HG03066 (cell line): ENCODE measurements at regions not wholly inside any gene's neighbourhood (a gene's known extent, or its start where the extent isn't known, plus 50 kb on each side); places are given as distances from the start of the nearest gene placed in this dataset.
"Not testable (repeated sequence)": the region's sequence is repeated elsewhere in the genome, so short reads cannot be mapped to it uniquely, and the experiment has no call there.

Experiments used
- ATAC-seq: cut with Tn5 transposase; IDR thresholded peaks from one replicate; pipeline ENCODE4 v1.9.1; 2021; ENCODE audit warnings: low read depth; ENCODE audit not compliant: unreplicated experiment

DNA sequence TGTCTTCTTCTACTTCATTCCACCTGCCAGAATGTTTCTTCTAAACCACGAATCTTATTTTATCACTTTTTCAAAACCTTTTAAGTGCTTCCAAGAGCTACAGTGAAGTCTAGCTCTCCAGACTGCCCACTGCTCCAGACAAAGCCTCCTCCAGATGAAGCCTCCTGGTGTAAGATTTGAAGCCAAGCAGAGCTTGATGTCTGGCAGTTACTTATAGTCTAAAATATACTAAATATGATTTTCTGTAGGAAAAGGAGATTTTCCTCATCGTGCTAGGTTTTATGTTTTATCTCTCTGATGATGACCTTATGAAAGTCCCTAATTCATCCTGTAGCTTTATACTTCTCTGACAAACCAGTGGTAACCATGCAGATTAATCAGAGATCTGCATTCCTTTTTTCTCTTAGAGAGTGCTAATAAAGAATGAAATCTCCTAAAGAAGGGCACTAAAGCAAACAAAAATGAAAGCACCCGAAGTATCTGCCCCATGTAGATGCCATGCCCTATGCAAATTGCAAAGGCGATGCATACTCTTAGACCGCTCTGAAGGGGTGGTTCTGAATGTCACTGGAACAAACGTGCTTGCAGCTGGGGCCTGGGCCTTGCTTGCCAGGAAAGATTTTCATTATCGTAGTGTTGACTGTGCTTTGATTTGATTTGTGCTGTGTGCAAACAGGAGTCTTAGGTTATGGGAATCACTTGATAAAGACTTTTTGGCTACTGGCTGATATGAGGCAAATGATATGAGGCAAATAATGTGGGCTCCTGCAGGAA, 314.2 kb downstream of the PID1 start:
- no peak for ATAC-seq

- no peak for ATAC-seq
These were observed 321.3 kb downstream of the PID1 start for GRCh38 chr2:228949831-228950230.

DNA sequence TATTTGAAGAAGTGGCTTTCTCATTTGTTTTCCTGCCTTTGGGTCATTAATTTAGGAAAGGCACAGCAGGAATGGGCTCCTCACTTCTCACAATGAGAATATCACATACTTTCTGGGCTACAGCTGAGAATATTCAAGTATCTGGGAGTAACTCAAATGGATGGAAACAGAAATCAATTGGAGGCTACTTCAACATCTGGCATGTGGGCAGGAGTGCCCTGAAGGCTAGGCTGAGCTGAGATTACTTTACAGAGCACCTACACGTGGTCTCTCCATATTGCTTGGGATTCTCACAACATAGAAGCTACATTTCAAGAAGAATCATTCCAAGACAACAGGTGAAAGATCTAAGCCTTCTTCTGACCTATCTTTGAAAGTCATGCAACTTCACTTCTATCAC, 325.4 kb downstream of the PID1 start:
- ATAC-seq, result no peak

DNA sequence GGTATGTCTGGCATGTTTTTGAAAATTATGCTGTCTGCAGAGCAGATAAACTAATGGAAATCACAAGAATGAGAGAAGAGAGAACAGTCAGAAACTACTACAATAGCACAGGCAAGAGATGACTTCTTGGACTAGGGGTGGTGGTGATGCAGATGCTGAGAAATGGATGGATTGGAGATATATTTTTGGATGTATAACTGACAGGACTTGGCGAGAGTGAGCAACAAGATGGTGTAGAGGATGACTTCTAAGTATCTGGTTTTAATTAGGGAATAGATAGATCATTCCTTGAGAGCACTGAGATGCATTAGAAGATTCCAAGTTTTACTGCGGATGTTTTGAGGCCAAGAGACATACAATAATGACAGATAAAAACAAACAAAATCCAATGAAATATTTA, 328.2 kb downstream of the PID1 start:
- ATAC-seq, result no peak

DNA sequence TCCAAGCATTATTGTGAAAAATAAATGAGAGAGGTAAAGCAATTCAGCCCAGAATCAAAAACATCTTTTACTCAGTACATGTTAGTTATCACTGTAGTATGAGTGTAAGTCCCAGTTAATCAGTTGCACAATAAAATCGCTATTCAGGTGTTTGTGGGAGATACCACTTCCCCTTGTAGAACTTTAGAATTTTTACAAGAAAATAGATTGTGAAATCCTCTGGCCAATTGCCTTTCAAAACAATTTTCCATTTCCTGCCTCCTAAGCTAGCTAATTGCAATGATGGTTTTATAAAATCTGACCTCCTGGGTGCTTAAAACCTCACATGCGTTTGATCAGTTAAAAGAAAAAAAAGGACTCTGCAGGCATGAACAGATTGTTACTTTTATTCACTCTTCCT, 332.5 kb downstream of the PID1 start:
- no peak for ATAC-seq

GRCh38 chr2:228927028-228928010, 343.8 kb downstream of the PID1 start:
- no peak for ATAC-seq

GRCh38 chr2:228919808-228920207, 351.3 kb downstream of the PID1 start:
- ATAC-seq, result no peak

- ATAC-seq, result no peak
These were observed 353.9 kb downstream of the PID1 start for GRCh38 chr2:228917220-228917619.

- no peak for ATAC-seq
These were observed 354.5 kb downstream of the PID1 start for GRCh38 chr2:228916416-228917090.

GRCh38 chr2:228913176-228913575, 357.9 kb downstream of the PID1 start:
- no peak for ATAC-seq

- ATAC-seq, result not testable (repeated sequence)
These were observed 360.2 kb downstream of the PID1 start for GRCh38 chr2:228910872-228911271.

DNA sequence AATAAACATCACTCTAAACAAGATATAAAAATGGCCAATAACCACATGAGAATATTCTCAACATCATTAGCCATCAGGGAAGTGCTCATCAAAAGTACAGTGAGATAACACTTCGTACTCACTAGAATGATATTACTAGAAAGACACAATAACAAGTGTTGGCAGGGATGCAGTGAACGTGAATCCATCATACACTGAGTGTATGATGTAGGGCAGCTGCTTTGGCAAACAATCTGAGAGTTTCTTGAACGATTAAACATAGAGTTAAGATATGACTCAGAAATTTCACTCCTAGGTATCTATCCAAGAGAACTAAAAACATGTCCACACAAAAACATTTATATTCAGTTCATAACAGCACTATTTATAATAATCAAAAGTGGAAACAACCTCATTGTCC, 368.9 kb downstream of the PID1 start:
- no peak for ATAC-seq

GRCh38 chr2:228901531-228901930, 369.6 kb downstream of the PID1 start:
- no peak for ATAC-seq

- ATAC-seq, result no peak
These were observed 392.9 kb downstream of the PID1 start for GRCh38 chr2:228878138-228878537.

GRCh38 chr2:228876276-228876675, 394.8 kb downstream of the PID1 start:
- ATAC-seq, result no peak

GRCh38 chr2:228875152-228875900, 395.8 kb downstream of the PID1 start:
- no peak for ATAC-seq

- ATAC-seq, result no peak
These were observed 400.1 kb downstream of the PID1 start for GRCh38 chr2:228871012-228871411.

DNA sequence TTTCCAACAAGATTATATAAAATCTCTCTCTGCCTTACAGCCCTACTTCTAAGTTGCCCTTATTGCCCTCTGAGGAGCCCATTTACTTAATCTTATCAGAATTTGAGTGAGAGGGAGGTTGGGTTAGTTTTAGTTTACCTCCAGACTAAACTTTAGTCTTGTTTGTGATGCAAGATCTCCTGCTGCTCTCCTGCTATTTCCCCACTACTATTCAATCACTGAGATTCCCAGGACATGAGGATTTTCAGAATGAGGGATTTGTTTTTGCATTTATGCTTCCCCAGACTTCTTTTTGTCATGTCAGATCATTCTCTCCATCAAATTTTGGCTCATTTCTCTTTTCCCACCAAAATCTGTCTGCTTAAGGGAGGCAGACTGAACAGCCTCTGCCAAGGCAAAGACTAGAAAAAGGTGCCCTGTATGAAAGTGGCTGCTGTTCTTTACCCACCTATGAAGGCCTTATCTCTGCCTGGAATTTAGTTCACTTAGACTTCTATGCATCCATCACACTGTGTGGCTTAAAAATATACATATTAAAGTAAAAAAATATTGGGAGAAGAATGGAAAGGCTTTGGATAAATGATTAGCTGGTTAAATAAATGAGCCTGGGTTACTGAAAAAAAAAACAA, 401.3 kb downstream of the PID1 start:
- no peak for ATAC-seq

DNA sequence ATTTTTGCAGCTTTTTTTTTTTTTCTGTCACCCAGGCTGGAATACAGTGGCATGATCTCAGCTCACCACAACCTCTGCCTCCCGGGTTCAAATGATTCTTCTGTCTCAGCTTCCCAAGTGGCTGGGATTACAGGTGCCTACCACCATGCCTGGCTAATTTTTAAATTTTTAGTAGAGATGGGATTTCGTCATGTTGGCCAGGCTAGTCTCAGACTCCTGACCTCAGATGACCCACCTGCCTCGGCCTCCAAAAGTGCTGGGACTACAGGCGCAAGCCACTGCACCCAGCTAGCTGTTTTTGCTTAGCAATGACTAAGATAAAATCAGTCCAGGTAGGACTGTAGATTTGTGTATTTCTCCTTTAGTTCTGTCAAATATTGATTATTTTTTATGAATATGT, 403.7 kb downstream of the PID1 start:
- no peak for ATAC-seq

DNA sequence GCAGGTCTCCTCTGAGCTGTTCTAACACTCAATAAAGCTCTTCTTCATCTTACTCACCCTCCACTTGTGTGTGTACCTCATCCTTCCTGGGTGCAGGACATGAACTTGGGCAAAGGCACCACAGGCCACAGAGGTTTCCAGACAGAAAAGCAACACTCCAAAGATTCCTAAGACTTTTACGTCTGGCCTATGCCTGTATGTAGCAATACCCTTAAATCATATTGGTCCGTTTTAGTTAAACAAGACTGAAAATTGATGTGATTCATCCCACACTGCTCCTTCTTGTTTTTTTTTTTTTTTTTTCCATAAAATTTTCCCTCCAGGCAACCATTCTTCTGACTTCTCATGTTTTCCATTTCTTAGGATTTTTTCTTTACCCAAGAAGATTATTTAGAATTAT, 404.3 kb downstream of the PID1 start:
- ATAC-seq, result no peak
